ENCODE measurements at regions not wholly inside any gene's neighbourhood (a gene's known extent, or its start where the extent isn't known, plus 50 kb on each side); places are given as distances from the start of the nearest gene placed in this dataset.
A peak's percentile ranks its signal among the peaks of the same experiment; 100 is the strongest.
"Not testable (repeated sequence)": the region's sequence is repeated elsewhere in the genome, so short reads cannot be mapped to it uniquely, and the experiment has no call there.

- Histone ChIP-seq H3K4me1 (ENCODE audit: control insufficient read depth, insufficient read depth, low read length) (no peaks in the 10 kb centered on the region), H3K9me3 (replicated peaks; ENCODE audit: control insufficient read depth, low read depth, low read length) (no peaks in the 10 kb centered on the region), H3K27me3 (ENCODE audit: control insufficient read depth, insufficient read depth, low read length) (no peaks in the 10 kb centered on the region), H3K36me3 (ENCODE audit: control insufficient read depth, insufficient read depth, low read length) (no peaks in the 10 kb centered on the region), H3K27ac (ENCODE audit: low read length) (no peak overlapping the region), H3K4me3 (ENCODE audit: low read length) (no peak overlapping the region)
- 97% methylated on average over 34 of the region's 43 CpGs for WGBS (ENCODE audit: insufficient coverage)
- no peak for DNase-seq
Observed at GRCh38 chr12:79993106-79993862, 58.4 kb upstream of the PPP1R12A start.

GRCh38 chr12:79991586-79991985 is 56.7 kb upstream of the PPP1R12A start:
- H3K4me3 ChIP-seq (ENCODE audit: low read length), result no peak overlapping the region
- 79% methylated on average over 2 of the region's 3 CpGs for WGBS (ENCODE audit: insufficient coverage)
- H3K36me3 ChIP-seq (ENCODE audit: control insufficient read depth, insufficient read depth, low read length), result no peaks in the 10 kb centered on the region
- H3K27me3 ChIP-seq (ENCODE audit: control insufficient read depth, insufficient read depth, low read length), result no peaks in the 10 kb centered on the region
- no peak overlapping the region for H3K27ac ChIP-seq (ENCODE audit: low read length)
- DNase-seq, result no peak
- no peaks in the 10 kb centered on the region for H3K9me3 ChIP-seq (replicated peaks; ENCODE audit: control insufficient read depth, low read depth, low read length)
- no peaks in the 10 kb centered on the region for H3K4me1 ChIP-seq (ENCODE audit: control insufficient read depth, insufficient read depth, low read length)

- H3K36me3 ChIP-seq (ENCODE audit: control insufficient read depth, insufficient read depth, low read length); H3K4me3 ChIP-seq (ENCODE audit: low read length); H3K4me1 ChIP-seq (ENCODE audit: control insufficient read depth, insufficient read depth, low read length); H3K9me3 ChIP-seq (replicated peaks; ENCODE audit: control insufficient read depth, low read depth, low read length); H3K27me3 ChIP-seq (ENCODE audit: control insufficient read depth, insufficient read depth, low read length); DNase-seq; H3K27ac ChIP-seq (ENCODE audit: low read length): not testable (repeated sequence)
- 72% methylated on average over 4 of the region's 10 CpGs for WGBS (ENCODE audit: insufficient coverage)
Observed at GRCh38 chr12:79990509-79991338, 55.8 kb upstream of the PPP1R12A start.

- H3K9me3 ChIP-seq (replicated peaks; ENCODE audit: control insufficient read depth, low read depth, low read length), result no peaks in the 10 kb centered on the region
- no peaks in the 10 kb centered on the region for H3K4me1 ChIP-seq (ENCODE audit: control insufficient read depth, insufficient read depth, low read length)
- H3K4me3 ChIP-seq (ENCODE audit: low read length), result no peak overlapping the region
- no peaks in the 10 kb centered on the region for H3K36me3 ChIP-seq (ENCODE audit: control insufficient read depth, insufficient read depth, low read length)
- no peaks in the 10 kb centered on the region for H3K27me3 ChIP-seq (ENCODE audit: control insufficient read depth, insufficient read depth, low read length)
- H3K27ac ChIP-seq (ENCODE audit: low read length), result no peak overlapping the region
- DNase-seq, result no peak
Observed at GRCh38 chr12:79988368-79988767, 53.5 kb upstream of the PPP1R12A start.

GRCh38 chr12:79987731-79988130 is 52.8 kb upstream of the PPP1R12A start:
- no peaks in the 10 kb centered on the region for H3K9me3 ChIP-seq (replicated peaks; ENCODE audit: control insufficient read depth, low read depth, low read length)
- H3K27ac ChIP-seq (ENCODE audit: low read length), result no peak overlapping the region
- H3K27me3 ChIP-seq (ENCODE audit: control insufficient read depth, insufficient read depth, low read length), result no peaks in the 10 kb centered on the region
- no peaks in the 10 kb centered on the region for H3K4me1 ChIP-seq (ENCODE audit: control insufficient read depth, insufficient read depth, low read length)
- peak; percentile 49 for DNase-seq
- no CpG with 5 or more reads among the region's 2 CpGs for WGBS (ENCODE audit: insufficient coverage)
- no peak overlapping the region for H3K4me3 ChIP-seq (ENCODE audit: low read length)
- H3K36me3 ChIP-seq (ENCODE audit: control insufficient read depth, insufficient read depth, low read length), result no peaks in the 10 kb centered on the region
